Peyer's patch (tissue), 4 donors: ENCODE measurements at regions not wholly inside any gene's neighbourhood (a gene's known extent, or its start where the extent isn't known, plus 50 kb on each side); places are given as distances from the start of the nearest gene placed in this dataset.

Experiments
- DNase-seq, 3 donors: peaks; one replicate each; pipeline ENCODE4 v3.0.0-alpha.2; 2017 to 2019
- H3K27ac ChIP-seq, 4 donors: fragments of 200-600 bp; sonication (generic); one replicate each; pipeline ENCODE4 v1.5.1; 2016 to 2019
- H3K27me3 ChIP-seq, 2 donors: fragments of 200-600 bp; sonication (generic); one replicate each; pipeline ENCODE4 v1.5.1; 2019
- H3K36me3 ChIP-seq, 3 donors: fragments of 200-600 bp; sonication (generic); one replicate each; pipeline ENCODE4 v1.5.1; 2016 to 2019
- H3K4me1 ChIP-seq, 4 donors: fragments of 200-600 bp; sonication (generic); one replicate each; pipeline ENCODE4 v1.5.1; 2016 to 2019
- H3K4me3 ChIP-seq, 4 donors: fragments of 200-600 bp; sonication (generic); 1 replicate in 3 of 4; 2 replicates in 1 of 4; pipeline ENCODE4 v1.5.1; 2016 to 2019; ENCODE audit warnings: mild to moderate bottlenecking in 1 of 4
- H3K9me3 ChIP-seq, 4 donors: fragments of 200-600 bp; sonication (generic); one replicate each; pipeline ENCODE4 v1.5.1; 2016 to 2019; ENCODE audit warnings: mild to moderate bottlenecking in 1 of 4
- POLR2A ChIP-seq, 2 donors: fragments of 450-650 bp; IDR thresholded peaks; one replicate each; pipeline ENCODE4 v1.5.1; 2017; ENCODE audit warnings: antibody characterized with exemption in 2 of 2, mild to moderate bottlenecking in 2 of 2, moderate library complexity in 2 of 2
- TF ChIP-seq, protein P1 (sequence below), 6 experiments: fragments of 450-650 bp in 4 of 6; fragments of 200-600 bp in 2 of 6; sonication (generic) in 1 of 6; IDR thresholded peaks; one replicate each; pipeline ENCODE4 v1.5.1; 2017 to 2019; ENCODE audit warnings: antibody characterized with exemption in 6 of 6, mild to moderate bottlenecking in 3 of 6, moderate library complexity in 1 of 6

DNA sequence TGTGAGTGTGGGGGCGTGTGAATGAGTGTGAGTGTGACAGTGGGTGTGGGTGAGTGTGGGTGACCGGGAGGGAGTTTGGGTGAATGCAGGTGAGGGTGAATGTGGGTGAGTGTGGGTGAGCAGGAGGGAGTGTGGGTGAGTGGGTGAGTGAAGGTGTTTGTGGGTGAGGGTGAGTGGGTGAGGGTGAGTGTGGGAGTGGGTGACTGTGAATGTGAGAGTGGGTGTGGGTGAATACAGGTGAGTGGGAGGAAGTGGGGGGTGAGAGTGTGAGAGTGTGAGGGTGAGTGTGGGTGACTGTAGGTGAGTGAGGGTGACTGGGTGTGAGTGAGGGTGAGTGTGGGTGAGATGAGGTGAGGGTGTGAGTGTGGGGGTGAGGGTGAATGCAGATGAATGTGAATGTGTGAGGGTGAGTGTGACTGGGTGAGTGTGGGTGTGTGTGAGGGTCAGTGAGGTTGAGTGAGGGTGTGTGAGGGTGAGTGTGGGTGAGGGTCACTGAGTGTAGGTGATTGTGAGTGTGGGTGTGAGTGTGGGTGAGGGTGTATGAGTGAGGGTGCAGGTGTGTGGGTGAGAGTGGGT is 1677.3 kb upstream of the TENM3 start:
- DNase-seq = no peak
- Histone ChIP-seq H3K4me1 (no peaks in the 10 kb centered on the region), H3K4me3 (no peak overlapping the region), H3K27ac (no peak overlapping the region), H3K9me3 (no peaks in the 10 kb centered on the region), H3K27me3 (no peaks in the 10 kb centered on the region), H3K36me3 (no peaks in the 10 kb centered on the region)
- TF ChIP-seq, protein P1, sequence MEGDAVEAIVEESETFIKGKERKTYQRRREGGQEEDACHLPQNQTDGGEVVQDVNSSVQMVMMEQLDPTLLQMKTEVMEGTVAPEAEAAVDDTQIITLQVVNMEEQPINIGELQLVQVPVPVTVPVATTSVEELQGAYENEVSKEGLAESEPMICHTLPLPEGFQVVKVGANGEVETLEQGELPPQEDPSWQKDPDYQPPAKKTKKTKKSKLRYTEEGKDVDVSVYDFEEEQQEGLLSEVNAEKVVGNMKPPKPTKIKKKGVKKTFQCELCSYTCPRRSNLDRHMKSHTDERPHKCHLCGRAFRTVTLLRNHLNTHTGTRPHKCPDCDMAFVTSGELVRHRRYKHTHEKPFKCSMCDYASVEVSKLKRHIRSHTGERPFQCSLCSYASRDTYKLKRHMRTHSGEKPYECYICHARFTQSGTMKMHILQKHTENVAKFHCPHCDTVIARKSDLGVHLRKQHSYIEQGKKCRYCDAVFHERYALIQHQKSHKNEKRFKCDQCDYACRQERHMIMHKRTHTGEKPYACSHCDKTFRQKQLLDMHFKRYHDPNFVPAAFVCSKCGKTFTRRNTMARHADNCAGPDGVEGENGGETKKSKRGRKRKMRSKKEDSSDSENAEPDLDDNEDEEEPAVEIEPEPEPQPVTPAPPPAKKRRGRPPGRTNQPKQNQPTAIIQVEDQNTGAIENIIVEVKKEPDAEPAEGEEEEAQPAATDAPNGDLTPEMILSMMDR (IDR thresholded peaks at IDR 0.05) = no peak
- no peak for TF ChIP-seq POLR2A (IDR thresholded peaks at IDR 0.05)

DNA sequence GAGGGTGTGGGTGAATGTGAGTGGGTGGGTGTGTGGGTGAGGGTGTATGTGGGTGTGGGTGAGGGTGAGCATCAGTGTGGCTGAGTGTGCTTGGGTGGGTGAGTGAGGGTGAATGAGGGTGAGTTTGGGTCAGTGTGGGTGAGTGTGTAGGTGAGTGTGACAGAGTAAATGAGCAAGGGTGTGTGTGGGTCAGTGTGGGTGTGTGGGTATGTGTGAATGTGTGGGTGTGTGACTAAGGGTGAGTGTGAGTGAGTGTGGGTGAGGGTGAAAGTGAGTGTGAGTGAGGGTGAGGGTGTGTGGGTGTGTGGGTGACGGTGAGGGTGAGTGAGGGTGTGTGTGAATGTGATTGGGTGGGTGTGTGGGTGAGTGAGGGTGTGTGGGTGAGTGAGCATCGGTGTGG is 1676.7 kb upstream of the TENM3 start:
- Histone ChIP-seq H3K4me1 (no peaks in the 10 kb centered on the region), H3K4me3 (no peak overlapping the region), H3K27me3 (no peaks in the 10 kb centered on the region), H3K9me3 (no peaks in the 10 kb centered on the region), H3K36me3 (no peaks in the 10 kb centered on the region), H3K27ac (no peak overlapping the region)
- TF ChIP-seq, protein P1 (IDR thresholded peaks at IDR 0.05) = no peak
- TF ChIP-seq POLR2A (IDR thresholded peaks at IDR 0.05) = no peak
- DNase-seq = no peak

DNA sequence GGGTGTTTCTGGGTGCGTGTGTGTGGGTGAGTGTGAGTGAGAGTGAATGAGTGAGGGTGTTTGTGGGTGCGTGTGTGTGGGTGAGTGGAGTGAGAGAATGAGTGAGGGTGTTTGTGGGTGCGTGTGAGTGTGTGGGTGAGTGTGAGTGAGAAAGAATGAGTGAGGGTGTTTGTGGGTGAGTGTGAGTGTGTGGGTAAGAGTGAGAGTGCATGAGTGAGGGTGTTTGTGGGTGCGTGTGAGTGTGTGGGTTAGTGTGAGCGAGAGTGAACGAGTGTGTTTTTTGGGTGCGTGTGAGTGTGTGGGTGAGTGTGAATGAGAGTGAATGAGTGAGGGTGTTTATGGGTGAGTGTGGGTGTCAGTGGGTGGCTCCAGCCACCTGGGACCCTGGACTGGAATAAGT is 1676.1 kb upstream of the TENM3 start:
- Histone ChIP-seq H3K36me3 (no peaks in the 10 kb centered on the region), H3K4me1 (no peaks in the 10 kb centered on the region), H3K4me3 (no peak overlapping the region), H3K27me3 (no peaks in the 10 kb centered on the region), H3K9me3 (no peaks in the 10 kb centered on the region), H3K27ac (no peak overlapping the region)
- TF ChIP-seq, protein P1 (IDR thresholded peaks at IDR 0.05) = no peak
- no peak for TF ChIP-seq POLR2A (IDR thresholded peaks at IDR 0.05)
- no peak for DNase-seq

DNA sequence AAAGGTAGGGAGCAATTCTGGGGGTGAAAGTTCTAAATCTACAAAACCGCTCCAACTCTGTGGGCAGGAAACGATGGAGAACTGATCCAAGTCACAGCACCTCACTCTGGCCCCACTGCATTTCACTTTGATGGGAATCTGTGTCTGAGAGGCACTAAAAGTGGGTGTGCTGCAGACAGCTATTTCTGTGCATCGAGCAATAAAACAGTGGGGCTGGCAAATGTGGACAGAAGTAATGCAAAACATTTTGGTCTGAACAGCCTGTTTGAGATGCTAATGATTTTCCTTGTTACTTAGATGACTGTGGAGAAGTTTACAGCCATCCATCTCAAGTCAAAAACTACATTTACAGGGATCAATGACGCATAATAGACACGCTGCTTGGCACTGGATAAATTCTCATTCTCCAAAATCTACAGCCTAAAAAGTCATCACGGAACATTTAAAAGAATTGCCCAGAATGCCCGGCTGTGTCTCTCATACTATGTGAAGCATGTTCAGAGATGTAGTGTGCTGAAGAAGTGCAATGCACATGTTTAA is 1671.6 kb upstream of the TENM3 start:
- H3K36me3 ChIP-seq = no peaks in the 10 kb centered on the region
- TF ChIP-seq POLR2A (IDR thresholded peaks at IDR 0.05) = no peak
- TF ChIP-seq, protein P1 (IDR thresholded peaks at IDR 0.05) = no peak
- no peak overlapping the region for H3K27ac ChIP-seq
- H3K27me3 ChIP-seq = no peaks in the 10 kb centered on the region
- DNase-seq = no peak
- no peaks in the 10 kb centered on the region for H3K4me1 ChIP-seq
- no peaks in the 10 kb centered on the region for H3K9me3 ChIP-seq
- H3K4me3 ChIP-seq = no peak overlapping the region

DNA sequence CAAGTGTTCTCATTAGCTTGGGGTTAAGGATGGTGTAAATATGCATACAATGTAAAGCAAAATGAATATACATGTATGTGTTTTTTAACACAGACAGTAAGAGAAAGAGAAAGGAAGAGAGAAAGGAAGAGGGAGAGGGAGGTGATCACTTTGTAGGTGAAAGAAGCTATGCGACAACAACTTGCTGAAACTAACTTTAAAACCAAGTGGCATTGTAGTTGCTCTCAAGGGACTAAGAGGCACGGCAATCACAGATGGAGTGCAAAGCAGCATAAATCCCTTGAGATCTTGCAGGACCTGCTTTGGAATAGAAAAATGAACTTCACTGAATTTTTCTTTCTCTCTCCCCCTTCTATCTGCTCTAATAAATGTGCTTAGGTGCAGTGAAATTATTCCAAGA is 1665.0 kb upstream of the TENM3 start:
- no peak overlapping the region for H3K4me3 ChIP-seq
- no peaks in the 10 kb centered on the region for H3K27me3 ChIP-seq
- no peak overlapping the region for H3K27ac ChIP-seq
- H3K36me3 ChIP-seq = no peaks in the 10 kb centered on the region
- no peaks in the 10 kb centered on the region for H3K9me3 ChIP-seq
- no peaks in the 10 kb centered on the region for H3K4me1 ChIP-seq
- no peak for TF ChIP-seq POLR2A (IDR thresholded peaks at IDR 0.05)
- TF ChIP-seq, protein P1 (IDR thresholded peaks at IDR 0.05) = no peak
- DNase-seq = no peak

DNA sequence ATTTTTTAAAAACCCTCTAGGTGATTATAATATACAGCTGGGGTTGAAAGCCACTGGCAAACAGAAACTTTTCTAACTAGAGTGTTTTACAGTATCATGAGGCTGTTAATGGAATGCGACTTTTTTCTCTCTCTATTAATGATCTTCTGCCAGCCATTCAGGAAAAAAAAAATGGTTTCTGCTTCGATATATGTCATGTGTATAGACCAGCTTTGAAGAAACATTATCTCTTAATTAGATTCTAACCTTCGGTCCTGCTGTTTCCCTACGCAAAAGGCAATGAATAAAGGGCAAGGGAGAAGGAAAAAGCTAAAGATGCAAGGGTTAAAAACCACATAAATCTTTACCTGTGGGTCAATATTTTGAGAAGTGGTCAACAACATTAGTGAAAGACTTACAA is 1662.1 kb upstream of the TENM3 start:
- H3K27ac ChIP-seq = no peak overlapping the region
- H3K4me1 ChIP-seq = no peaks in the 10 kb centered on the region
- H3K36me3 ChIP-seq = no peaks in the 10 kb centered on the region
- no peaks in the 10 kb centered on the region for H3K9me3 ChIP-seq
- H3K4me3 ChIP-seq = no peak overlapping the region
- no peak for TF ChIP-seq POLR2A (IDR thresholded peaks at IDR 0.05)
- TF ChIP-seq, protein P1 (IDR thresholded peaks at IDR 0.05) = no peak
- H3K27me3 ChIP-seq = no peaks in the 10 kb centered on the region
- no peak for DNase-seq
